AG09309 (cell line): ENCODE measurements at regions not wholly inside any gene's neighbourhood (a gene's known extent, or its start where the extent isn't known, plus 50 kb on each side); places are given as distances from the start of the nearest gene placed in this dataset.
A peak's percentile ranks its signal among the peaks of the same experiment; 100 is the strongest.

Experiments
- DNase-seq: peaks from one replicate; pipeline ENCODE4 v3.0.0-alpha.2; 2010; ENCODE audit warnings: low read depth
- H3K4me3 ChIP-seq: 2 replicates; pipeline ENCODE4 v1.5.1; 2011; ENCODE audit warnings: mild to moderate bottlenecking, low read depth, low read length, moderate library complexity; ENCODE audit not compliant: control insufficient read depth
- CTCF ChIP-seq: IDR thresholded peaks from 2 replicates; pipeline ENCODE4 v1.5.1; 2011; ENCODE audit warnings: mild to moderate bottlenecking, low read depth, low read length, inconsistent platforms; ENCODE audit not compliant: insufficient read depth, control insufficient read depth; ENCODE audit errors: missing control alignments

GRCh38 chr6:128742900-128743299 lies 140.0 kb upstream of the LAMA2 start:
- no peak for TF ChIP-seq CTCF
- H3K4me3 ChIP-seq = no peak overlapping the region
- no peak for DNase-seq

- no peak for TF ChIP-seq CTCF
- DNase-seq = no peak
- no peak overlapping the region for H3K4me3 ChIP-seq
Observed at GRCh38 chr6:128740951-128741350, 142.0 kb upstream of the LAMA2 start.

- TF ChIP-seq CTCF = no peak
- no peak overlapping the region for H3K4me3 ChIP-seq
- DNase-seq = no peak
Observed at GRCh38 chr6:128739112-128739511, 143.8 kb upstream of the LAMA2 start.

GRCh38 chr6:128738112-128738511 lies 144.8 kb upstream of the LAMA2 start:
- TF ChIP-seq CTCF = no peak
- no peak for DNase-seq
- H3K4me3 ChIP-seq = no peak overlapping the region

- no peak overlapping the region for H3K4me3 ChIP-seq
- no peak for TF ChIP-seq CTCF
- no peak for DNase-seq
Observed at GRCh38 chr6:128736780-128737179, 146.2 kb upstream of the LAMA2 start.

GRCh38 chr6:128731249-128732165 lies 151.4 kb upstream of the LAMA2 start:
- DNase-seq = peak; percentile 34
- H3K4me3 ChIP-seq = no peak overlapping the region
- TF ChIP-seq CTCF = peak; percentile 75

GRCh38 chr6:128727500-128727899 lies 155.4 kb upstream of the LAMA2 start:
- no peak for DNase-seq
- H3K4me3 ChIP-seq = no peak overlapping the region
- no peak for TF ChIP-seq CTCF
